ENCODE measurements at regions not wholly inside any gene's neighbourhood (a gene's known extent, or its start where the extent isn't known, plus 50 kb on each side); places are given as distances from the start of the nearest gene placed in this dataset.

- Mint-ChIP-seq H3K27ac (ENCODE audit: unreplicated experiment) (peak overlapping the region; percentile 75), H3K4me1 (ENCODE audit: low read depth) (peaks cover 67% of the 10 kb centered on the region), H3K4me3 (ENCODE audit: unreplicated experiment) (no peak overlapping the region), H3K36me3 (ENCODE audit: low read depth) (peaks cover 2% of the 10 kb centered on the region), H3K9me3 (ENCODE audit: low read depth) (no peaks in the 10 kb centered on the region), H3K27me3 (ENCODE audit: low read depth) (no peaks in the 10 kb centered on the region)
- TF ChIP-seq CTCF (IDR thresholded peaks at IDR 0.05): no peak
- DNase-seq (ENCODE audit: low spot score): no peak
These were observed 226.6 kb upstream of the TMTC1 start for GRCh38 chr12:30010071-30011052.

- Mint-ChIP-seq H3K4me1 (ENCODE audit: low read depth) (peaks cover 45% of the 10 kb centered on the region), H3K36me3 (ENCODE audit: low read depth) (peaks cover 2% of the 10 kb centered on the region), H3K4me3 (ENCODE audit: unreplicated experiment) (no peak overlapping the region), H3K27ac (ENCODE audit: unreplicated experiment) (peak overlapping the region; percentile 37), H3K27me3 (ENCODE audit: low read depth) (no peaks in the 10 kb centered on the region), H3K9me3 (ENCODE audit: low read depth) (no peaks in the 10 kb centered on the region)
- no peak for DNase-seq (ENCODE audit: low spot score)
- no peak for TF ChIP-seq CTCF (IDR thresholded peaks at IDR 0.05)
These were observed 222.3 kb upstream of the TMTC1 start for GRCh38 chr12:30006021-30006420.

- peaks cover 2% of the 10 kb centered on the region for H3K36me3 Mint-ChIP-seq (ENCODE audit: low read depth)
- no peak for DNase-seq (ENCODE audit: low spot score)
- TF ChIP-seq CTCF (IDR thresholded peaks at IDR 0.05): no peak
- H3K9me3 Mint-ChIP-seq (ENCODE audit: low read depth): no peaks in the 10 kb centered on the region
- no peak overlapping the region for H3K27ac Mint-ChIP-seq (ENCODE audit: unreplicated experiment)
- H3K4me3 Mint-ChIP-seq (ENCODE audit: unreplicated experiment): no peak overlapping the region
- no peaks in the 10 kb centered on the region for H3K27me3 Mint-ChIP-seq (ENCODE audit: low read depth)
- H3K4me1 Mint-ChIP-seq (ENCODE audit: low read depth): peaks cover 27% of the 10 kb centered on the region
These were observed 219.6 kb upstream of the TMTC1 start for GRCh38 chr12:30003321-30003720.

GRCh38 chr12:30002677-30003076, 218.9 kb upstream of the TMTC1 start:
- Mint-ChIP-seq H3K27ac (ENCODE audit: unreplicated experiment) (no peak overlapping the region), H3K9me3 (ENCODE audit: low read depth) (no peaks in the 10 kb centered on the region), H3K36me3 (ENCODE audit: low read depth) (peaks cover 2% of the 10 kb centered on the region), H3K4me1 (ENCODE audit: low read depth) (peaks cover 25% of the 10 kb centered on the region), H3K27me3 (ENCODE audit: low read depth) (no peaks in the 10 kb centered on the region), H3K4me3 (ENCODE audit: unreplicated experiment) (no peak overlapping the region)
- TF ChIP-seq CTCF (IDR thresholded peaks at IDR 0.05): no peak
- no peak for DNase-seq (ENCODE audit: low spot score)

GRCh38 chr12:30000401-30000800, 216.7 kb upstream of the TMTC1 start:
- DNase-seq (ENCODE audit: low spot score): no peak

More at GRCh38 chr12:30000401-30000800, 216.7 kb upstream of the TMTC1 start:
- Mint-ChIP-seq H3K9me3 (ENCODE audit: low read depth) (no peaks in the 10 kb centered on the region), H3K4me1 (ENCODE audit: low read depth) (peaks cover 11% of the 10 kb centered on the region), H3K4me3 (ENCODE audit: unreplicated experiment) (no peak overlapping the region), H3K27me3 (ENCODE audit: low read depth) (peaks cover 5% of the 10 kb centered on the region), H3K36me3 (ENCODE audit: low read depth) (no peaks in the 10 kb centered on the region), H3K27ac (ENCODE audit: unreplicated experiment) (no peak overlapping the region)
- TF ChIP-seq CTCF (IDR thresholded peaks at IDR 0.05): no peak
